KMS-11 (cell line): ENCODE measurements at regions not wholly inside any gene's neighbourhood (a gene's known extent, or its start where the extent isn't known, plus 50 kb on each side); places are given as distances from the start of the nearest gene placed in this dataset.

Experiments
- H2AFZ ChIP-seq: fragments of 200-600 bp; sonication (generic); 2 replicates; pipeline ENCODE4 v1.6.1; 2016; ENCODE audit warnings: antibody characterized with exemption, mixed run types, low read depth
- H3K27ac ChIP-seq: fragments of 200-600 bp; sonication (generic); 2 replicates; pipeline ENCODE4 v1.6.1; 2016; ENCODE audit warnings: mild to moderate bottlenecking, mixed run types
- H3K27me3 ChIP-seq: fragments of 200-600 bp; sonication (generic); 2 replicates; pipeline ENCODE4 v1.6.1; 2017; ENCODE audit warnings: mild to moderate bottlenecking, low read depth, mixed run types, moderate library complexity; ENCODE audit not compliant: insufficient read depth
- H3K36me3 ChIP-seq: fragments of 200-600 bp; sonication (generic); 2 replicates; pipeline ENCODE4 v1.6.1; 2017; ENCODE audit warnings: mild to moderate bottlenecking, mixed run types; ENCODE audit not compliant: insufficient read depth
- H3K4me1 ChIP-seq: fragments of 200-600 bp; sonication (generic); 2 replicates; pipeline ENCODE4 v1.6.1; 2016; ENCODE audit warnings: mild to moderate bottlenecking, low read depth, mixed run types; ENCODE audit not compliant: poor library complexity, severe bottlenecking
- H3K4me2 ChIP-seq: fragments of 200-600 bp; sonication (generic); 2 replicates; pipeline ENCODE4 v1.7.0; 2016; ENCODE audit warnings: mild to moderate bottlenecking, mixed run types
- H3K4me3 ChIP-seq: fragments of 200-600 bp; sonication (generic); IDR thresholded peaks from 2 replicates; pipeline ENCODE4 v1.6.1; 2017; ENCODE audit warnings: low read depth, low read length, mixed read lengths; ENCODE audit not compliant: insufficient read depth
- H3K79me2 ChIP-seq: fragments of 200-600 bp; sonication (generic); 2 replicates; pipeline ENCODE4 v1.6.1; 2016; ENCODE audit warnings: low read depth, mixed run types; ENCODE audit not compliant: insufficient read depth
- H3K9ac ChIP-seq: fragments of 200-600 bp; sonication (generic); 2 replicates; pipeline ENCODE4 v1.6.1; 2016; ENCODE audit warnings: mild to moderate bottlenecking, mixed run types
- H4K20me1 ChIP-seq: fragments of 200-600 bp; sonication (generic); 2 replicates; pipeline ENCODE4 v1.6.1; 2016; ENCODE audit warnings: mild to moderate bottlenecking, mixed run types; ENCODE audit not compliant: insufficient read depth
- CTCF ChIP-seq: fragments of 200-600 bp; sonication (generic); conservative IDR thresholded peaks from 2 replicates; pipeline ENCODE4 v1.6.1; 2017; ENCODE audit warnings: low read depth, mild to moderate bottlenecking, antibody characterized with exemption, low read length, moderate library complexity, mixed read lengths

- Histone ChIP-seq H3K27ac (no peak overlapping the region), H3K4me3 (no peak overlapping the region), H3K9ac (no peak overlapping the region), H3K79me2 (no peaks in the 10 kb centered on the region), H4K20me1 (no peaks in the 10 kb centered on the region), H3K4me1 (no peaks in the 10 kb centered on the region), H3K36me3 (no peaks in the 10 kb centered on the region), H3K4me2 (no peak overlapping the region), H3K27me3 (no peaks in the 10 kb centered on the region), H2AFZ (no peak overlapping the region)
- no peak for TF ChIP-seq CTCF
Observed at GRCh38 chr2:195368249-195369217, 288.5 kb upstream of the SLC39A10 start.

- no peak for TF ChIP-seq CTCF
- no peak overlapping the region for H3K4me3 ChIP-seq
Observed at GRCh38 chr2:195367809-195368208, 289.2 kb upstream of the SLC39A10 start.

GRCh38 chr2:195364015-195364965, 292.7 kb upstream of the SLC39A10 start:
- no peak overlapping the region for H3K4me2 ChIP-seq
- H3K27ac ChIP-seq, result no peak overlapping the region
- H3K79me2 ChIP-seq, result no peaks in the 10 kb centered on the region
- H3K4me1 ChIP-seq, result no peaks in the 10 kb centered on the region
- TF ChIP-seq CTCF, result no peak
- no peak overlapping the region for H3K4me3 ChIP-seq
- no peak overlapping the region for H2AFZ ChIP-seq
- H4K20me1 ChIP-seq, result no peaks in the 10 kb centered on the region
- H3K27me3 ChIP-seq, result no peaks in the 10 kb centered on the region
- H3K36me3 ChIP-seq, result no peaks in the 10 kb centered on the region
- no peak overlapping the region for H3K9ac ChIP-seq

More at GRCh38 chr2:195367809-195368208, 289.2 kb upstream of the SLC39A10 start:
- Histone ChIP-seq H3K4me2 (no peak overlapping the region), H3K27me3 (no peaks in the 10 kb centered on the region), H3K4me1 (no peaks in the 10 kb centered on the region), H3K9ac (no peak overlapping the region), H3K36me3 (no peaks in the 10 kb centered on the region), H2AFZ (no peak overlapping the region), H3K79me2 (no peaks in the 10 kb centered on the region), H4K20me1 (no peaks in the 10 kb centered on the region), H3K27ac (no peak overlapping the region)

- no peak overlapping the region for H3K27ac ChIP-seq
- TF ChIP-seq CTCF, result no peak
- H3K36me3 ChIP-seq, result no peaks in the 10 kb centered on the region
- H3K9ac ChIP-seq, result no peak overlapping the region
- H3K4me3 ChIP-seq, result no peak overlapping the region
- H3K27me3 ChIP-seq, result no peaks in the 10 kb centered on the region
- no peaks in the 10 kb centered on the region for H3K4me1 ChIP-seq
- H3K79me2 ChIP-seq, result no peaks in the 10 kb centered on the region
- H4K20me1 ChIP-seq, result no peaks in the 10 kb centered on the region
- H2AFZ ChIP-seq, result no peak overlapping the region
- no peak overlapping the region for H3K4me2 ChIP-seq
Observed at GRCh38 chr2:195363496-195363895, 293.5 kb upstream of the SLC39A10 start.
